ENCODE measurements at regions not wholly inside any gene's neighbourhood (a gene's known extent, or its start where the extent isn't known, plus 50 kb on each side); places are given as distances from the start of the nearest gene placed in this dataset.

GRCh38 chr1:185573162-185573561, 161.0 kb upstream of the HMCN1 start:
- no TSS peak for BruUV-seq (replicated peaks)
- ATAC-seq (ENCODE audit: low read depth) (no peak), DNase-seq (no peak)
- Histone ChIP-seq H3K18ac (ENCODE audit: low read depth, low read length) (no peak overlapping the region), H2BK15ac (ENCODE audit: low read depth, low read length) (no peak overlapping the region), H2BK20ac (ENCODE audit: low read depth, low read length) (no peak overlapping the region), H3K9me3 (ENCODE audit: control insufficient read depth, insufficient read depth, low read length) (no peaks in the 10 kb centered on the region; the same call in none of the 2 replicates), H3K4me1 (ENCODE audit: control insufficient read depth, insufficient read depth, low read length) (peaks cover 4% of the 10 kb centered on the region), H4K5ac (ENCODE audit: low read depth, low read length) (no peak overlapping the region), H4K20me1 (ENCODE audit: insufficient read depth, low read length) (no peaks in the 10 kb centered on the region), H3K4me2 (ENCODE audit: low read depth, low read length) (no peak overlapping the region), H3K23ac (ENCODE audit: low read depth, low read length) (no peak overlapping the region), H3K4ac (ENCODE audit: low read depth, low read length) (no peak overlapping the region), H3K36me3 (ENCODE audit: control insufficient read depth, insufficient read depth, low read length) (no peaks in the 10 kb centered on the region), H3K56ac (ENCODE audit: extremely low read depth, insufficient read depth, low read length) (no peak overlapping the region), H2BK5ac (ENCODE audit: low read depth, low read length, poor library complexity, severe bottlenecking) (no peak overlapping the region), H4K8ac (ENCODE audit: low read depth in 2 of 2, low read length in 2 of 2) (no peak overlapping the region), H2AK9ac (replicated peaks; ENCODE audit: low read depth, low read length, poor library complexity) (no peak overlapping the region), H3K27me3 (ENCODE audit: control insufficient read depth, insufficient read depth, low read length) (no peaks in the 10 kb centered on the region), H3K9ac (ENCODE audit: low read depth, low read length) (no peak overlapping the region), H2AFZ (replicated peaks; ENCODE audit: low read length, poor library complexity) (no peak overlapping the region), H3K27ac (ENCODE audit: insufficient read depth, low read length) (no peak overlapping the region), H3K4me3 (ENCODE audit: insufficient read depth, low read depth, low read length) (no peak overlapping the region), H3K79me1 (ENCODE audit: low read depth in 1 of 2, low read length in 2 of 2) (no peaks in the 10 kb centered on the region), H4K91ac (ENCODE audit: insufficient read depth, low read depth, low read length) (no peak overlapping the region), H3K9me1 (ENCODE audit: insufficient read depth, low read length) (no peaks in the 10 kb centered on the region), H3K14ac (replicated peaks; ENCODE audit: low read depth, low read length) (no peak overlapping the region), H2BK120ac (ENCODE audit: low read depth, low read length) (no peak overlapping the region), H2AK5ac (ENCODE audit: low read depth, low read length) (no peak overlapping the region)
- no peak for TF ChIP-seq RCOR1 (IDR thresholded peaks at IDR 0.05; ENCODE audit: insufficient replicate concordance, low read length)
- TF ChIP-seq RFX5 (IDR thresholded peaks at IDR 0.05; ENCODE audit: low read depth, low read length) = no peak
- no peak for TF ChIP-seq BHLHE40 (IDR thresholded peaks at IDR 0.05; ENCODE audit: low read depth, low read length)
- TF ChIP-seq CTCF (conservative IDR thresholded peaks at IDR 0.05; ENCODE audit: low read depth, low read length) = no peak
- TF ChIP-seq MAFK (IDR thresholded peaks at IDR 0.05; ENCODE audit: low read depth, low read length) = no peak
- no peak for TF ChIP-seq NFE2L2 (IDR thresholded peaks at IDR 0.05; ENCODE audit: low read depth, low read length)
- no peak for TF ChIP-seq FOS (IDR thresholded peaks at IDR 0.05; ENCODE audit: low read depth, low read length)
- TF ChIP-seq ELK1 (IDR thresholded peaks at IDR 0.05; ENCODE audit: borderline replicate concordance, low read depth, low read length) = no peak
- no peak for TF ChIP-seq USF2 (IDR thresholded peaks at IDR 0.05; ENCODE audit: low read depth, low read length)
- no peak for TF ChIP-seq SMC3 (IDR thresholded peaks at IDR 0.05; ENCODE audit: low read depth, low read length)
- intact Hi-C loops (cut with micrococcal nuclease) = no loop called here
- POLR2A ChIA-PET (ENCODE audit: unreplicated experiment) = no interaction called here
- in situ Hi-C loops (cut with MboI; ENCODE audit: low sequenced_read_pairs) = no loop called here
- CTCF ChIA-PET = interaction anchor here (0.7 to 1.3 kb wide), 2 partner anchors 9 to 14 kb away, joined by 3 to 4 read pairs; no protein-coding TSS in a partner anchor
- dilution Hi-C loops (cut with HindIII; ENCODE audit: low sequenced_read_pairs, unreplicated experiment) = no loop called here
- WGBS, 2 experiments (ENCODE audit: extremely low coverage in 2 of 2, insufficient read length in 1 of 2) = no CpG with 5 or more reads among the region's 3 CpGs

All from IMR-90 (cell line).